ENCODE measurements at regions not wholly inside any gene's neighbourhood (a gene's known extent, or its start where the extent isn't known, plus 50 kb on each side); places are given as distances from the start of the nearest gene placed in this dataset.

- H3K9me2 ChIP-seq (replicated peaks; ENCODE audit: insufficient read depth, low read length): no peaks in the 10 kb centered on the region
- DNase-seq: no peak
- no peaks in the 10 kb centered on the region for H3K9me3 ChIP-seq (replicated peaks; ENCODE audit: insufficient read depth, low read length)
- no peak overlapping the region for H3K27ac ChIP-seq (ENCODE audit: low read length)
- H4K20me1 ChIP-seq (ENCODE audit: insufficient read depth, low read length): no peaks in the 10 kb centered on the region
- H3K4me2 ChIP-seq (ENCODE audit: low read depth, low read length): no peak overlapping the region
- no peaks in the 10 kb centered on the region for H3K79me2 ChIP-seq (ENCODE audit: low read length)
- no peaks in the 10 kb centered on the region for H3K27me3 ChIP-seq (replicated peaks; ENCODE audit: insufficient read depth, low read length)
- TF ChIP-seq CTCF (IDR thresholded peaks at IDR 0.05; ENCODE audit: low read length) (no peak), EZH2phosphoT487 (IDR thresholded peaks at IDR 0.05; ENCODE audit: low read length) (no peak), EZH2 (optimal IDR thresholded peaks at IDR 0.05; ENCODE audit: low read depth, low read length) (no peak)
- no peaks in the 10 kb centered on the region for H3K36me3 ChIP-seq (replicated peaks; ENCODE audit: insufficient read depth, low read length)
- H2AFZ ChIP-seq (ENCODE audit: low read length): no peak overlapping the region
- H3F3A ChIP-seq (ENCODE audit: insufficient read depth, low read length): no peaks in the 10 kb centered on the region
- H3K4me3 ChIP-seq (ENCODE audit: low read length): no peak overlapping the region
- no peaks in the 10 kb centered on the region for H3K4me1 ChIP-seq (ENCODE audit: low read length)
- no peak overlapping the region for H3K9ac ChIP-seq (ENCODE audit: low read length)
Measured at GRCh38 chr13:62358646-62358932, 942.9 kb upstream of the PCDH20 start.

DNA sequence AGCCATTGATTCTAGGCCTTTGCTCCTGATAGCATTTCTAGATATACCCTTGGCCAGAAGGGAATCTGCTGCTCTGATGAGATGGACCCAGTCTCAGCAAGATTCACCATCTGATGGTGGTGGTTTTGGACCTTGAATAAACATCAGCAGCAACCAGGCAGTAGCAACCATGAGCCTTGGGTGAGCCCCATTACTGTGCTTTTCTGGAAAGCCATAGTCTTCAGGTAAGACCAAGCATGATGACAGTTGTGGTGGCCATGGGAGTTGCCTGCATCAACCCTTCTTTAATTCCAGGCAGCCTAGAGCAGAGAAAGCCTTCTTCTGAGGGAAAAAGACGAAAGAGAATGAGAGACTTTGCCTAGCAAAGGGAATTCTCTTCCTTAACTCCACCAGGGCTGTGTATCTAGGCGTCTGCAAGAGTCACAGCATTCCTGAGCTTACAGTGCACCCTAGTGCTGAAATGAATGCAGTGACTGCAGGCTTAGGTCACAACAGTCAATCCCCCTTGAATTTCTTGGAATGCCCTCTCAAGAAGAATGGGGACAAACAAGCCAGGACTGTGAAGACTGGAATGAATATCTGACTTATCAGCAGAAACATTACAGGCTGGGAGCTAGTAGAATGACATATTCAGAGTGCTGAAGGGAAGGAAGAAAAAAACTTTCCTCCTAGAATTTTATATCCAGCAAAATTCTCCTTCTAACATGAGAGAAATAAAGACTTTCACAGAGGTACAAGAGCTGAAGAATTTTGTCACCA is 942.4 kb upstream of the PCDH20 start:
- no peak overlapping the region for H3K9ac ChIP-seq (ENCODE audit: low read length)
- no peak overlapping the region for H3K4me2 ChIP-seq (ENCODE audit: low read depth, low read length)
- H4K20me1 ChIP-seq (ENCODE audit: insufficient read depth, low read length): no peaks in the 10 kb centered on the region
- H3K4me3 ChIP-seq (ENCODE audit: low read length): no peak overlapping the region
- H2AFZ ChIP-seq (ENCODE audit: low read length): no peak overlapping the region
- H3K4me1 ChIP-seq (ENCODE audit: low read length): no peaks in the 10 kb centered on the region
- no peaks in the 10 kb centered on the region for H3K36me3 ChIP-seq (replicated peaks; ENCODE audit: insufficient read depth, low read length)
- H3K27ac ChIP-seq (ENCODE audit: low read length): no peak overlapping the region
- H3K9me3 ChIP-seq (replicated peaks; ENCODE audit: insufficient read depth, low read length): no peaks in the 10 kb centered on the region
- H3F3A ChIP-seq (ENCODE audit: insufficient read depth, low read length): no peaks in the 10 kb centered on the region
- no peaks in the 10 kb centered on the region for H3K27me3 ChIP-seq (replicated peaks; ENCODE audit: insufficient read depth, low read length)
- peak; percentile 33 for DNase-seq
- H3K9me2 ChIP-seq (replicated peaks; ENCODE audit: insufficient read depth, low read length): no peaks in the 10 kb centered on the region
- TF ChIP-seq EZH2 (optimal IDR thresholded peaks at IDR 0.05; ENCODE audit: low read depth, low read length) (no peak), EZH2phosphoT487 (IDR thresholded peaks at IDR 0.05; ENCODE audit: low read length) (no peak), CTCF (IDR thresholded peaks at IDR 0.05; ENCODE audit: low read length) (peak; percentile 59)
- no peaks in the 10 kb centered on the region for H3K79me2 ChIP-seq (ENCODE audit: low read length)

GRCh38 chr13:62356977-62357376 is 941.3 kb upstream of the PCDH20 start:
- H3K27me3 ChIP-seq (replicated peaks; ENCODE audit: insufficient read depth, low read length): no peaks in the 10 kb centered on the region
- H3K4me2 ChIP-seq (ENCODE audit: low read depth, low read length): no peak overlapping the region
- H3K9me3 ChIP-seq (replicated peaks; ENCODE audit: insufficient read depth, low read length): no peaks in the 10 kb centered on the region
- H3K27ac ChIP-seq (ENCODE audit: low read length): no peak overlapping the region
- H3K4me3 ChIP-seq (ENCODE audit: low read length): no peak overlapping the region
- H2AFZ ChIP-seq (ENCODE audit: low read length): no peak overlapping the region
- H3K9ac ChIP-seq (ENCODE audit: low read length): no peak overlapping the region
- no peaks in the 10 kb centered on the region for H4K20me1 ChIP-seq (ENCODE audit: insufficient read depth, low read length)
- no peak for DNase-seq
- H3K79me2 ChIP-seq (ENCODE audit: low read length): no peaks in the 10 kb centered on the region
- no peaks in the 10 kb centered on the region for H3F3A ChIP-seq (ENCODE audit: insufficient read depth, low read length)
- TF ChIP-seq EZH2 (optimal IDR thresholded peaks at IDR 0.05; ENCODE audit: low read depth, low read length): no peak
- H3K4me1 ChIP-seq (ENCODE audit: low read length): no peaks in the 10 kb centered on the region
- H3K36me3 ChIP-seq (replicated peaks; ENCODE audit: insufficient read depth, low read length): no peaks in the 10 kb centered on the region
- no peaks in the 10 kb centered on the region for H3K9me2 ChIP-seq (replicated peaks; ENCODE audit: insufficient read depth, low read length)

DNA sequence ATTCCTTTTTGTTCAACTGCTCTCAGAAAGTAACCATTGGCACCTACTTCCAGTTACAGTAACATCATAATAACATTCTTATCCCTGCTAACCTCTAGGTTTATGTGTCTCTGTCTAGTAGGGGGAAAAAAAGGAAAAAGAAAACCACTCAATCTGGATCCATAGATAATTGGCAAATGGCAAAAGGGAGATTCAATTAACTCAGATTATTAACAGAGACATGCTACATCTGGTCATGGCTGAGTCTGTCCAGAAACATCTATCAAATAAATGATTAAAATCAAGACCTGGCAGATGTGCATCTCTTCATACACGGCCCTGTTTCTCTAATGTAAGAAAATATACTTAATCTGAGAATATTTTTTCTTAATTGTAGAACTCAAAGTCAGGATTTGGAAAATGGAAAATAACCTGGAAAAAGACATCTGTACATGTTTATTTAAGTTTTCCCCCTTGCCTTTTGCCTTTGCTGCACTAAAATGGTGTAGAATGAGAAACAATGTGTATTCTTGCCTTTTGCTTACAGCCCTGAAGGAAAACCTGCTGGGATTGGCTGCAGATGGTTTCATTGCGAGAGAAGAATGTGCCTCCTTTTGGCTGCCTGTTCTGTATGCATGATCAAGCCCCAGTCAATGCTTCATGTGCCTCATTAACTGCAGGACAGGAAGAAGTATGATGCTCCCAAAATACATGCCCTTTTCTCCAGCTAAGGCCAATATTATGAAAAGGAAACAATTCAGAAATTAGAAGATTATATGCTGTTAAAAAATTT is 921.6 kb upstream of the PCDH20 start:
- no peak for TF ChIP-seq EZH2 (optimal IDR thresholded peaks at IDR 0.05; ENCODE audit: low read depth, low read length)
- no peak for TF ChIP-seq EZH2phosphoT487 (IDR thresholded peaks at IDR 0.05; ENCODE audit: low read length)
- TF ChIP-seq CTCF (IDR thresholded peaks at IDR 0.05; ENCODE audit: low read length): no peak
- no peak for DNase-seq
- Histone ChIP-seq H3K4me3 (ENCODE audit: low read length) (no peak overlapping the region), H3K79me2 (ENCODE audit: low read length) (no peaks in the 10 kb centered on the region), H3K4me2 (ENCODE audit: low read depth, low read length) (no peak overlapping the region), H3K9me3 (replicated peaks; ENCODE audit: insufficient read depth, low read length) (no peaks in the 10 kb centered on the region), H3K9ac (ENCODE audit: low read length) (no peak overlapping the region), H3K9me2 (replicated peaks; ENCODE audit: insufficient read depth, low read length) (no peaks in the 10 kb centered on the region), H3K27ac (ENCODE audit: low read length) (no peak overlapping the region), H3F3A (ENCODE audit: insufficient read depth, low read length) (no peaks in the 10 kb centered on the region), H3K27me3 (replicated peaks; ENCODE audit: insufficient read depth, low read length) (no peaks in the 10 kb centered on the region), H3K4me1 (ENCODE audit: low read length) (no peaks in the 10 kb centered on the region), H3K36me3 (replicated peaks; ENCODE audit: insufficient read depth, low read length) (no peaks in the 10 kb centered on the region), H2AFZ (ENCODE audit: low read length) (no peak overlapping the region), H4K20me1 (ENCODE audit: insufficient read depth, low read length) (no peaks in the 10 kb centered on the region)

Measured in MM.1S (cell line).